ENCODE measurements at regions not wholly inside any gene's neighbourhood (a gene's known extent, or its start where the extent isn't known, plus 50 kb on each side); places are given as distances from the start of the nearest gene placed in this dataset.
"Not testable (repeated sequence)": the region's sequence is repeated elsewhere in the genome, so short reads cannot be mapped to it uniquely, and the experiment has no call there.

GRCh38 chr3:125914608-125915436, 54.2 kb upstream of the ROPN1B start:
- H3K4me3 ChIP-seq (ENCODE audit: low read depth, low read length): peak overlapping the region; percentile 64
- not testable (repeated sequence) for DNase-seq (ENCODE audit: low read depth, low spot score)
- CTCF ChIA-PET: interaction anchor here (0.9 kb wide), 1 partner anchor 148 kb away, joined by 3 read pairs; no protein-coding TSS in a partner anchor
- POLR2A ChIA-PET: interaction anchor here (0.7 to 1.3 kb wide), 2 partner anchors 147 to 319 kb away, joined by 3 read pairs; partner anchors contain the start of gene OSBPL11

GRCh38 chr3:125915437-125915787, 53.6 kb upstream of the ROPN1B start:
- POLR2A ChIA-PET: interaction anchor here (1.3 kb wide), 1 partner anchor 320 kb away, joined by 3 read pairs; the partner anchor contains the start of gene OSBPL11
- peak overlapping the region; percentile 64 for H3K4me3 ChIP-seq (ENCODE audit: low read depth, low read length)
- DNase-seq (ENCODE audit: low read depth, low spot score): not testable (repeated sequence)
- CTCF ChIA-PET: interaction anchor here (0.9 kb wide), 1 partner anchor 148 kb away, joined by 3 read pairs; no protein-coding TSS in a partner anchor

DNA sequence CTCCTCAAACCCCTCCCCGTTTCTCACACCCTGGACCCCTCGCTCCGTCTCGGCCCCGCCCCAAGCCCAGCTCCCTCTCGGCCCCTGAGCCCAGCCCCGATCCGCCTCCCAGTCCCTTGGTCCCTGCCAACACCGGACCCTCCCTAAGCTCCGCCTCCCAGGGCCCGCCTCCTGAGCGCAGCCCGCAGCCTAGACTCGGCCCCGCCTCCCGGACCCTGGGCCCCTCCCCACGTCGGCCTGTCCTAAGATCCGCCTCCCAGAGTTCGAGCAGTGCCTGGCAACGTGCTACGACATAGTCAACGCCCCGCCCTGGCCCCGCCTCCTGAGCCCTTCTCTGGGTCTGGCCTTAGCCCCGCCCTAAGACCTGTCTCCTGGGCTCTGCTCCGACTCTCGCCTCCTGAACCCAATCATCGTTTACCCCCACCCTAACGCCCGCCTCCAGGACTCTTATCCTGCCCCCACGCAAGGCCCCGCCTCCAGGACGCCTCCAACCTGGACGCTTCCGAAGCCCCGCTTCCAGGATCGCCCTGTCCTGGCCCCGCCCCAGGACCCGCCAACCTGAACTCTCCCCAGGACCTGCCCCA, 53.1 kb upstream of the ROPN1B start:
- DNase-seq (ENCODE audit: low read depth, low spot score): peak; percentile 93
- H3K4me3 ChIP-seq (ENCODE audit: low read depth, low read length): peak overlapping the region; percentile 80
- ChIA-PET POLR2A (interaction anchor here (1.3 kb wide), 1 partner anchor 320 kb away, joined by 3 read pairs; the partner anchor contains the start of gene OSBPL11), CTCF (interaction anchor here (0.9 kb wide), 1 partner anchor 149 kb away, joined by 3 read pairs; no protein-coding TSS in a partner anchor)

- ChIA-PET CTCF (no interaction called here), POLR2A (no interaction called here)
- peak overlapping the region; percentile 80 for H3K4me3 ChIP-seq (ENCODE audit: low read depth, low read length)
- peak; percentile 51 for TF ChIP-seq CTCF (IDR thresholded peaks at IDR 0.05; ENCODE audit: insufficient read depth, low read length, missing control alignments)
- DNase-seq (ENCODE audit: low read depth, low spot score): peak; percentile 67
Measured at GRCh38 chr3:125916376-125916978, 52.5 kb upstream of the ROPN1B start.

DNA sequence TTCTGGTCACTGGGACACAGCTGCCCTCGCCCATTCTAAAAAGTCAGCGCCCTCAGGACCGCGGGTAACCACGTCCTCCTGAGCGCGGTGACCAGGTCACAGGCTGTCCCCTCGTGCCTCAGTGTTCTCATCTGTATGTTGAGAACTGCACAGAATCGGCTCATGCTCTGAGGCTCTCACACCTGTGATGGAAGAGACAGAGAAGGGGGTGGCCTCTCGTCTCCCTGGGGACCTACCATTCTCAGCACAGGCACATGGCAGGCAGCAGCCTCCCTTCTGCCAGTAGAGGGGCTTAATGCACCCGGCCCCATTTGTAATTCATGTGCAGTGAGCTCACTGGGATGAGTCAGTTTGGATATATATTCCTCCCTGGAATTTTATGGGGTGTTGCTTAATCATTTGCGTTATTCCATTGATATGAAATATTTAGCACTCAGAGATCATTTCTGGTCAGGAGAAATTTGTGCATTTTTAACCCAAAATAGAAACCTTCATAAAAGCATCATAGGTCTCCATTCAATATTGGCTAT, 51.9 kb upstream of the ROPN1B start:
- POLR2A ChIA-PET: interaction anchor here (0.6 kb wide), 1 partner anchor 222 kb away, joined by 3 read pairs; no protein-coding TSS in a partner anchor
- peak; percentile 3 for TF ChIP-seq CTCF (IDR thresholded peaks at IDR 0.05; ENCODE audit: insufficient read depth, low read length, missing control alignments)
- CTCF ChIA-PET; DNase-seq (ENCODE audit: low read depth, low spot score): not testable (repeated sequence)
- peak overlapping the region; percentile 80 for H3K4me3 ChIP-seq (ENCODE audit: low read depth, low read length)

DNA sequence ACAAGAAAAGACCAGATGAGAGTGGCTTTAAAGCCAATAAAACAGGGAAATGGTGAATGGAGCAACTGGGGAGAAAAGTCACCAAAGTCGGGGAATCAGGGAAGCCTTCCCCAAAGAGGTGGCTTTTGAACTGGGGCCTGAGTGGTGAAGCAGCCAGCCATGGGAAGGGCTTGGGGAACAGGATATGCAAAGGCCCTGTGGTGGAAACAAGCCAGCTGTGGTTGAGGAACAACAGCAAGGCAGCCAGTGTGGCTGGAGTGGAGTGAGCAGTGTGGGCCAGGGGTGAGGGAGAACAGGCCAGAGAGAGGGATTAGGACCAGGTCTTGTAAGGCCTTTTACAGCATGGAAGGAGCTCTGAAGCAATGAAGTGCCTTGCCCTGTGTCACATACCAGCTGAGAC, 51.0 kb upstream of the ROPN1B start:
- POLR2A ChIA-PET; DNase-seq (ENCODE audit: low read depth, low spot score); H3K4me3 ChIP-seq (ENCODE audit: low read depth, low read length): not testable (repeated sequence)
- CTCF ChIA-PET: interaction anchor here (1.3 kb wide), 1 partner anchor 151 kb away, joined by 4 read pairs; no protein-coding TSS in a partner anchor

DNA sequence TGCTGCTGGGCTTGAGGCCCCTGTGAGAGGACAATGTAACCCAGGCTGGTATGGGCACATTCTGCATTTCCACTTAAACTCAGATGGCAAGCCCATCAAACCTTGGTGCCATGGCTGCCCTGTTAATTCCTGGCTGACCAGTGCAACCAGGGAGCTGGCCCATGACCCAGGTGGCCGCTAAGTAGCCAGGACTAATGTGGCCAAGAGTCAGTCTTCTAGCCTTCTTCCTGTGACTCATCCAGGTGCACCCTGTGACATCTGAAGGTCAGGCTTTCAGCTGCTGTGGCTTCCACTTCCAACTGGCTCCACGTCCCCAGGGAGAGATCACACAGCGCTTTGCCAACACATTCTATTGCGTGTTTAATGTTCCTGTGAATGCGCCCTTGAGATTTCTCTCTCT, 50.5 kb upstream of the ROPN1B start:
- H3K4me3 ChIP-seq (ENCODE audit: low read depth, low read length); DNase-seq (ENCODE audit: low read depth, low spot score); POLR2A ChIA-PET: not testable (repeated sequence)
- CTCF ChIA-PET: interaction anchor here (1.3 kb wide), 1 partner anchor 152 kb away, joined by 4 read pairs; no protein-coding TSS in a partner anchor

DNA sequence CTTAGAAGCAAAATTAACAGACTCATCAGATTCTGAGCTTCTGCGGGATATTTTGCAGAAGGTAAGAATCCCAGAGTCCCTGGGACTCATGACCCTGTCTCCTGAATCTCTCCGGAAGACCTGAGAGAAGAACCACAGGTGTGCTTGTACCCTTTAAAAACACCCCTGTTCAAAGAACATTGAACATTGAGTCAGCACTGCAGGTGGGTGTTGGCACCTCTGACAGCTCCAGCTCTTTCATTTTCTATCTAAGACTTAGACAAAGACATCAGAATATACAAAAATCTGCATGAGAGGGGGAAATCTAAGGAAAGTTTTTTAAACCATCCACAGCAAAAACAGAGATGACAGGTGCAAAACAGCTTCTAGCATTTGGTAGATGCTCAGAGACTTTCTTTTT, 50.1 kb upstream of the ROPN1B start:
- POLR2A ChIA-PET; H3K4me3 ChIP-seq (ENCODE audit: low read depth, low read length); DNase-seq (ENCODE audit: low read depth, low spot score): not testable (repeated sequence)
- CTCF ChIA-PET: interaction anchor here (1.3 kb wide), 1 partner anchor 152 kb away, joined by 4 read pairs; no protein-coding TSS in a partner anchor

All from AG04449 (cell line).